Keratinocyte (primary cell): ENCODE measurements at regions not wholly inside any gene's neighbourhood (a gene's known extent, or its start where the extent isn't known, plus 50 kb on each side); places are given as distances from the start of the nearest gene placed in this dataset.

Experiments used
- CTCF ChIP-seq, 3 experiments: IDR thresholded peaks in 1 of 3; conservative IDR thresholded peaks in 1 of 3; optimal IDR thresholded peaks in 1 of 3; 2 replicates in 2 of 3; 3 replicates in 1 of 3; pipeline versions ENCODE3 to v1.5.1; 2011; ENCODE audit warnings: low read length in 3 of 3, mild to moderate bottlenecking in 3 of 3, moderate library complexity in 2 of 3, control low read depth in 1 of 3, inconsistent platforms in 1 of 3; ENCODE audit not compliant: insufficient read depth in 2 of 3; ENCODE audit errors: extremely low read depth in 1 of 3
- EZH2 ChIP-seq: IDR thresholded peaks from one replicate; pipeline ENCODE4 v1.6.1; 2012; ENCODE audit warnings: inconsistent platforms, mild to moderate bottlenecking, low read length, moderate library complexity

GRCh38 chr2:189982087-189982486, 80.4 kb downstream of the MSTN start:
- TF ChIP-seq CTCF (optimal IDR thresholded peaks at IDR 0.05 in 1 of 3, IDR thresholded peaks at IDR 0.05 in 1 of 3, conservative IDR thresholded peaks at IDR 0.05 in 1 of 3; ENCODE audit: extremely low read depth in 1 of 3, insufficient read depth in 2 of 3, low read length in 3 of 3): no peak
- no peak for TF ChIP-seq EZH2
